K562 (cell line): ENCODE measurements at regions not wholly inside any gene's neighbourhood (a gene's known extent, or its start where the extent isn't known, plus 50 kb on each side); places are given as distances from the start of the nearest gene placed in this dataset.

Source experiments
- ATAC-seq: fragments of 200-7000 bp; cut with Tn5 transposase; 3 replicates; pipeline ENCODE4 v1.9.1; 2020; ENCODE audit warnings: moderate library complexity
- BruUV-seq: library from RNA; stranded (reverse); fragments of 400-500 nt; replicated peaks from 2 replicates; lab custom pipeline; 2021; lab: Mats Ljungman, UMichigan
- CTCF ChIA-PET: fragments of 300-600 bp; formaldehyde crosslinking; extraction: SDS; loops from one replicate; lab custom pipeline; 2021; ENCODE audit warnings: low intra/inter-chr PET ratio; lab: Yijun Ruan, JAX
- POLR2A ChIA-PET: fragments of 300-600, 350-650 bp; sonication (Branson Sonifier 250); formaldehyde crosslinking; extraction: SDS; loops from one replicate; lab custom pipeline; 2021; ENCODE audit warnings: antibody characterized with exemption, inconsistent platforms; lab: Yijun Ruan, JAX
- DNase-seq, 4 experiments: peaks; one replicate each; pipeline versions ENCODE4 v3.0.0 to v3.0.0-alpha.2; 2011 to 2018; ENCODE audit warnings: low spot score in 3 of 4, mixed read lengths in 3 of 4; ENCODE audit errors: extremely low read depth in 1 of 4
- FAIRE-seq: peaks from 2 replicates; lab custom pipeline; 2011; peaks lifted over from hg19 to GRCh38; lab: Jason Lieb, UNC
- H2AFZ ChIP-seq: 2 replicates; pipeline ENCODE4 v1.6.0; 2011; ENCODE audit warnings: low read depth, low read length, control low read depth, inconsistent platforms
- H3K27ac ChIP-seq: fragments of 200-600 bp; 3 replicates; pipeline ENCODE4 v1.8.0; 2011; ENCODE audit warnings: low read depth, mild to moderate bottlenecking, control low read depth, inconsistent platforms, low read length, moderate library complexity, mixed read lengths; ENCODE audit errors: extremely low read depth
- H3K27me3 ChIP-seq, 2 experiments: fragments of 300-600 bp in 1 of 2; 2 replicates in 1 of 2; 3 replicates in 1 of 2; pipeline versions ENCODE4 v1.6.0 to v1.8.0; 2011; ENCODE audit warnings: inconsistent platforms in 2 of 2, low read length in 2 of 2, mild to moderate bottlenecking in 1 of 2, mixed read lengths in 1 of 2, moderate library complexity in 1 of 2; ENCODE audit not compliant: control insufficient read depth in 2 of 2, insufficient read depth in 2 of 2
- H3K36me3 ChIP-seq: fragments of 300-600 bp; 3 replicates; pipeline ENCODE4 v1.8.0; 2011; ENCODE audit warnings: mild to moderate bottlenecking, low read length, inconsistent platforms; ENCODE audit not compliant: control insufficient read depth, insufficient read depth
- H3K4me1 ChIP-seq, 2 experiments: fragments of 200-600 bp in 1 of 2; replicated peaks in 1 of 2; 2 replicates in 1 of 2; 3 replicates in 1 of 2; pipeline versions ENCODE4 v1.5.1 to v1.8.0; 2011; ENCODE audit warnings: inconsistent platforms in 2 of 2, low read length in 2 of 2, mild to moderate bottlenecking in 1 of 2, mixed read lengths in 1 of 2, moderate library complexity in 1 of 2; ENCODE audit not compliant: control insufficient read depth in 2 of 2, insufficient read depth in 2 of 2
- H3K4me2 ChIP-seq: 2 replicates; pipeline ENCODE4 v1.6.1; 2011; ENCODE audit warnings: low read length, control low read depth, inconsistent platforms, mixed read lengths; ENCODE audit not compliant: insufficient read depth
- H3K4me3 ChIP-seq: fragments of 200-600 bp; sonication (generic), shearing (Covaris generic); 2 replicates; pipeline ENCODE4 v1.5.1; 2016; ENCODE audit warnings: control low read depth, inconsistent platforms
- H3K79me2 ChIP-seq: fragments of 200-600 bp; 3 replicates; pipeline ENCODE4 v1.8.0; 2011; ENCODE audit warnings: low read length, inconsistent platforms; ENCODE audit not compliant: control insufficient read depth, insufficient read depth
- H3K9ac ChIP-seq, 2 experiments: 2 replicates each; pipeline versions ENCODE4 v1.6.0 to v1.6.1; 2011; ENCODE audit warnings: low read depth in 2 of 2, low read length in 2 of 2, control low read depth in 1 of 2, inconsistent platforms in 1 of 2, mild to moderate bottlenecking in 1 of 2, mixed read lengths in 1 of 2; ENCODE audit not compliant: insufficient read depth in 1 of 2
- H3K9me1 ChIP-seq: one replicate; pipeline ENCODE4 v1.6.0; 2011; ENCODE audit warnings: inconsistent platforms, mild to moderate bottlenecking, low read length, moderate library complexity; ENCODE audit not compliant: control insufficient read depth, insufficient read depth
- H3K9me3 ChIP-seq: replicated peaks from 2 replicates; pipeline ENCODE4 v1.5.1; 2011; ENCODE audit warnings: low read depth, low read length, inconsistent platforms; ENCODE audit not compliant: control insufficient read depth, insufficient read depth
- H4K20me1 ChIP-seq: replicated peaks from 2 replicates; pipeline ENCODE4 v1.6.1; 2011; ENCODE audit warnings: low read length, inconsistent platforms, mixed read lengths; ENCODE audit not compliant: control insufficient read depth, insufficient read depth
- ASH1L ChIP-seq: fragments of 450-650 bp; IDR thresholded peaks from 2 replicates; pipeline ENCODE4 v1.6.1; 2018; ENCODE audit warnings: borderline replicate concordance, mild to moderate bottlenecking, low read depth; ENCODE audit not compliant: partially characterized antibody
- ATF2 ChIP-seq: sonication (generic); formaldehyde crosslinking; IDR thresholded peaks from 2 replicates; pipeline ENCODE4 v1.8.1; 2022; ENCODE audit warnings: missing genetic modification reagents
- CTBP1 ChIP-seq: fragments of 450-650 bp; IDR thresholded peaks from 2 replicates; pipeline ENCODE4 v1.6.1; 2016; ENCODE audit warnings: borderline replicate concordance
- OTX1 ChIP-seq: fragments of 450-650 bp; formaldehyde crosslinking; IDR thresholded peaks from 2 replicates; pipeline ENCODE4 v1.4.0; 2022; ENCODE audit warnings: mild to moderate bottlenecking
- RBBP5 ChIP-seq: fragments of 200-600 bp; sonication (generic); IDR thresholded peaks from 2 replicates; pipeline ENCODE4 v1.6.1; 2012; ENCODE audit warnings: borderline replicate concordance, mild to moderate bottlenecking, low read length, control low read depth, inconsistent platforms; ENCODE audit not compliant: insufficient read depth, poor library complexity, severe bottlenecking
- RUNX1 ChIP-seq: sonication (generic); IDR thresholded peaks from 2 replicates; pipeline ENCODE4 v1.6.1; 2016; ENCODE audit warnings: antibody characterized with exemption, low read depth
- SMAD4 ChIP-seq: fragments of 250-450 bp; sonication (Bioruptor Pico); conservative IDR thresholded peaks from 2 replicates; pipeline ENCODE4 v1.8.0; 2021; ENCODE audit warnings: inconsistent platforms, mild to moderate bottlenecking, moderate library complexity
- TEAD1 ChIP-seq, 2 experiments: fragments of 450-650 bp in 1 of 2; sonication (generic) in 1 of 2; formaldehyde crosslinking; IDR thresholded peaks; 2 replicates each; pipeline versions ENCODE4 v1.4.0 to v1.8.0; 2020 to 2022; ENCODE audit warnings: mild to moderate bottlenecking in 2 of 2, missing genetic modification reagents in 1 of 2
- TSC22D4 ChIP-seq: fragments of 450-650 bp; IDR thresholded peaks from 2 replicates; pipeline ENCODE4 v1.6.1; 2016; ENCODE audit warnings: missing genetic modification characterization, missing biosample characterization, control low read depth
- ZNF184 ChIP-seq: sonication (generic); formaldehyde crosslinking; IDR thresholded peaks from 2 replicates; pipeline ENCODE4 v1.5.0; 2020; ENCODE audit warnings: missing genetic modification reagents
- ZNF609 ChIP-seq: sonication (generic); formaldehyde crosslinking; IDR thresholded peaks from 2 replicates; pipeline ENCODE4 v1.8.1; 2023; ENCODE audit warnings: missing genetic modification reagents, mild to moderate bottlenecking, borderline replicate concordance
- WGBS: fragments of 100-300 bp; shearing (Covaris generic); methylation state at CpG from one replicate; pipeline ENCODE4 v1.1.6; 2016; ENCODE audit warnings: low coverage, mixed read lengths; ENCODE audit not compliant: insufficient coverage; ENCODE audit errors: missing lambda C conversion rate; 5-methylcytosine and 5-hydroxymethylcytosine counted together
- in situ Hi-C: fragments of 300-500 bp; cut with MboI; formaldehyde crosslinking; loops from 4 replicates; pipeline ENCODE4 v1.15.0; 2018; ENCODE audit warnings: inconsistent platforms, mixed read lengths
- intact Hi-C: fragments of 100-400 bp; cut with micrococcal nuclease; formaldehyde crosslinking; loops from 2 replicates; pipeline ENCODE4 v1.14.2; 2022

- no peak for FAIRE-seq
- H3K79me2 ChIP-seq, result no peaks in the 10 kb centered on the region
- H4K20me1 ChIP-seq, result 0 out of 2 replicates have a peak, but pooled peaks cover 4% of the 10 kb centered on the region
- CTCF ChIA-PET, result interaction anchor here (0.7 kb wide), 1 partner anchor 75 kb away, joined by 4 read pairs; no protein-coding TSS in a partner anchor
- intact Hi-C loops, result loop anchor here (10.0 kb wide), 1 partner anchor 509 kb away; no protein-coding TSS in a partner anchor
- no peaks in the 10 kb centered on the region for H3K36me3 ChIP-seq
- no peak overlapping the region for H3K27ac ChIP-seq
- no peak for TF ChIP-seq OTX1 (CRISPR knock-in tag)
- no peak for TF ChIP-seq CTBP1
- TF ChIP-seq ZNF609 (CRISPR knock-in tag), result no peak
- TF ChIP-seq ZNF184 (CRISPR knock-in tag), result no peak
- no peak for TF ChIP-seq ATF2 (CRISPR knock-in tag)
- TF ChIP-seq RUNX1, result no peak
- TF ChIP-seq TSC22D4 (tag), result no peak
- TF ChIP-seq SMAD4 (CRISPR knock-in tag), result no peak
- no peak for TF ChIP-seq TEAD1 (CRISPR knock-in tag; IDR thresholded peaks at IDR 0.05)
- no peak for TF ChIP-seq RBBP5
- TF ChIP-seq ASH1L, result no peak
- H3K4me2 ChIP-seq, result no peak overlapping the region
- no peak overlapping the region for H3K9ac ChIP-seq
- no peak overlapping the region for H2AFZ ChIP-seq
- whole genome bisulfite sequencing, result 6% methylated on average over 1 of the region's 1 CpG
- BruUV-seq, result no TSS peak
- no peaks in the 10 kb centered on the region for H3K9me3 ChIP-seq
- in situ Hi-C loops, result no loop called here
- peaks cover 0 to 12% of the 10 kb centered on the region in 2 experiments; a peak in 1 of 5 replicates for H3K27me3 ChIP-seq
- no peak for DNase-seq
- POLR2A ChIA-PET, result interaction anchor here (1.1 kb wide), 1 partner anchor 207 kb away, joined by 3 read pairs; no protein-coding TSS in a partner anchor
- no peaks in the 10 kb centered on the region for H3K9me1 ChIP-seq
- H3K4me3 ChIP-seq, result no peak overlapping the region
- ATAC-seq, result no peak
- no peaks in the 10 kb centered on the region for H3K4me1 ChIP-seq
Observed at GRCh38 chr11:112793416-112793815, 167.8 kb upstream of the NCAM1 start.
